OCI-LY1 (cell line): ENCODE measurements at regions not wholly inside any gene's neighbourhood (a gene's known extent, or its start where the extent isn't known, plus 50 kb on each side); places are given as distances from the start of the nearest gene placed in this dataset.

Experiments
- CTCF ChIP-seq: fragments of 200-600 bp; sonication (generic), shearing (Covaris generic); IDR thresholded peaks from 2 replicates; pipeline ENCODE4 v1.5.1; 2017; ENCODE audit warnings: mild to moderate bottlenecking, antibody characterized with exemption, low read length, moderate library complexity, mixed read lengths
- EZH2 ChIP-seq: fragments of 200-600 bp; sonication (generic), shearing (Covaris generic); IDR thresholded peaks from 2 replicates; pipeline ENCODE4 v1.8.0; 2017; ENCODE audit warnings: borderline replicate concordance, mixed run types, mild to moderate bottlenecking, antibody characterized with exemption, low read length, moderate library complexity, mixed read lengths

GRCh38 chr3:104575634-104576033 is 791.1 kb upstream of the ALCAM start:
- TF ChIP-seq CTCF (no peak), EZH2 (no peak)
